Gastroesophageal sphincter (tissue), 4 donors: ENCODE measurements at regions not wholly inside any gene's neighbourhood (a gene's known extent, or its start where the extent isn't known, plus 50 kb on each side); places are given as distances from the start of the nearest gene placed in this dataset.

Experiments used
- ATAC-seq: fragments of 150-250 bp; one replicate; pipeline ENCODE4 v1.9.1; 2016; ENCODE audit warnings: mild to moderate bottlenecking, moderate library complexity
- H3K27ac ChIP-seq, 4 donors: fragments of 200-600 bp; sonication (generic) in 3 of 4; 1 replicate in 3 of 4; 2 replicates in 1 of 4; pipeline ENCODE4 v1.5.1; 2016 to 2019
- H3K27me3 ChIP-seq: fragments of 200-600 bp; sonication (generic); one replicate; pipeline ENCODE4 v1.5.1; 2019
- H3K36me3 ChIP-seq, 2 donors: fragments of 200-600 bp; sonication (generic); one replicate each; pipeline ENCODE4 v1.5.1; 2019; ENCODE audit warnings: control low read depth in 1 of 2
- H3K4me1 ChIP-seq, 3 donors: fragments of 200-600 bp; sonication (generic); 1 replicate in 2 of 3; 2 replicates in 1 of 3; pipeline ENCODE4 v1.5.1; 2016 to 2019; ENCODE audit warnings: control low read depth in 2 of 3
- H3K4me3 ChIP-seq, 2 donors: fragments of 200-600 bp; sonication (generic); one replicate each; pipeline ENCODE4 v1.5.1; 2019; ENCODE audit warnings: mild to moderate bottlenecking in 1 of 2, moderate library complexity in 1 of 2
- H3K9me3 ChIP-seq, 3 donors: fragments of 200-600 bp; sonication (generic); one replicate each; pipeline ENCODE4 v1.5.1; 2017 to 2019; ENCODE audit warnings: control low read depth in 2 of 3
- EP300 ChIP-seq: sonication (generic); formaldehyde crosslinking; IDR thresholded peaks from one replicate; pipeline ENCODE4 v1.6.1; 2017; ENCODE audit warnings: antibody characterized with exemption, mild to moderate bottlenecking
- POLR2A ChIP-seq, 2 donors: fragments of 450-650 bp; IDR thresholded peaks; one replicate each; pipeline ENCODE4 v1.6.1; 2017; ENCODE audit warnings: antibody characterized with exemption in 2 of 2, mild to moderate bottlenecking in 2 of 2, moderate library complexity in 1 of 2
- POLR2AphosphoS5 ChIP-seq: sonication (generic); formaldehyde crosslinking; IDR thresholded peaks from one replicate; pipeline ENCODE4 v1.6.1; 2017; ENCODE audit warnings: antibody characterized with exemption
- WGBS, 2 donors: methylation state at CpG; one replicate each; pipeline ENCODE4 v1.1.5; 2018; ENCODE audit warnings: low coverage in 1 of 2; 5-methylcytosine and 5-hydroxymethylcytosine counted together
- TF ChIP-seq, protein P1 (sequence below), 4 experiments: fragments of 200-600 bp in 2 of 4; fragments of 450-650 bp in 2 of 4; sonication (generic) in 1 of 4; IDR thresholded peaks; one replicate each; pipeline ENCODE4 v1.5.1; 2017 to 2019; ENCODE audit warnings: antibody characterized with exemption in 4 of 4, mild to moderate bottlenecking in 2 of 4, moderate library complexity in 2 of 4

DNA sequence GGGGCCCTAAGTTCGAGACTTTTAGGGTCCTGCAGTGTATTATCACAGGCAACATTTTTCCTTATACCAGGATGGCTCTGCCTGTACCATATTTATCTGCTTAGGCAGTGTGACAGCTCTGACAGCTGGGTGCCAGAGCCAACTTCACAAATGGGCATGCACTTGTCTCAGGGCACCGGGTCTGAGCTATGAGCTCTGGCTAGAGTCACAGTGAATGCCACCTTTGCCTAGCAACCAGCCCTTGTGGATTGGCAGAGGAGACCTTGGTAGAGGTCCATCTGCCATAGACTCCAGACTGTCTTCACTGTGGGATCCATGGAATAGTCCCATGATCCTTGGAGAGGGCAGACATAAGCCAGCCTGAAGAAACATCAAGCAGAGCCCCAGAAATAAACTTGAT, 746.6 kb upstream of the TSPY4 start:
- ATAC-seq = no peak
- WGBS, 2 donors = no CpG with 5 or more reads among the region's 2 CpGs
- Histone ChIP-seq H3K27me3 (no peaks in the 10 kb centered on the region), H3K4me3 (no peak overlapping the region), H3K27ac (no peak overlapping the region), H3K36me3 (no peaks in the 10 kb centered on the region), H3K4me1 (no peaks in the 10 kb centered on the region), H3K9me3 (no peaks in the 10 kb centered on the region)
- no peak for TF ChIP-seq EP300
- no peak for TF ChIP-seq POLR2A (IDR thresholded peaks at IDR 0.05)
- no peak for TF ChIP-seq POLR2AphosphoS5
- TF ChIP-seq, protein P1, sequence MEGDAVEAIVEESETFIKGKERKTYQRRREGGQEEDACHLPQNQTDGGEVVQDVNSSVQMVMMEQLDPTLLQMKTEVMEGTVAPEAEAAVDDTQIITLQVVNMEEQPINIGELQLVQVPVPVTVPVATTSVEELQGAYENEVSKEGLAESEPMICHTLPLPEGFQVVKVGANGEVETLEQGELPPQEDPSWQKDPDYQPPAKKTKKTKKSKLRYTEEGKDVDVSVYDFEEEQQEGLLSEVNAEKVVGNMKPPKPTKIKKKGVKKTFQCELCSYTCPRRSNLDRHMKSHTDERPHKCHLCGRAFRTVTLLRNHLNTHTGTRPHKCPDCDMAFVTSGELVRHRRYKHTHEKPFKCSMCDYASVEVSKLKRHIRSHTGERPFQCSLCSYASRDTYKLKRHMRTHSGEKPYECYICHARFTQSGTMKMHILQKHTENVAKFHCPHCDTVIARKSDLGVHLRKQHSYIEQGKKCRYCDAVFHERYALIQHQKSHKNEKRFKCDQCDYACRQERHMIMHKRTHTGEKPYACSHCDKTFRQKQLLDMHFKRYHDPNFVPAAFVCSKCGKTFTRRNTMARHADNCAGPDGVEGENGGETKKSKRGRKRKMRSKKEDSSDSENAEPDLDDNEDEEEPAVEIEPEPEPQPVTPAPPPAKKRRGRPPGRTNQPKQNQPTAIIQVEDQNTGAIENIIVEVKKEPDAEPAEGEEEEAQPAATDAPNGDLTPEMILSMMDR (IDR thresholded peaks at IDR 0.05) = no peak

DNA sequence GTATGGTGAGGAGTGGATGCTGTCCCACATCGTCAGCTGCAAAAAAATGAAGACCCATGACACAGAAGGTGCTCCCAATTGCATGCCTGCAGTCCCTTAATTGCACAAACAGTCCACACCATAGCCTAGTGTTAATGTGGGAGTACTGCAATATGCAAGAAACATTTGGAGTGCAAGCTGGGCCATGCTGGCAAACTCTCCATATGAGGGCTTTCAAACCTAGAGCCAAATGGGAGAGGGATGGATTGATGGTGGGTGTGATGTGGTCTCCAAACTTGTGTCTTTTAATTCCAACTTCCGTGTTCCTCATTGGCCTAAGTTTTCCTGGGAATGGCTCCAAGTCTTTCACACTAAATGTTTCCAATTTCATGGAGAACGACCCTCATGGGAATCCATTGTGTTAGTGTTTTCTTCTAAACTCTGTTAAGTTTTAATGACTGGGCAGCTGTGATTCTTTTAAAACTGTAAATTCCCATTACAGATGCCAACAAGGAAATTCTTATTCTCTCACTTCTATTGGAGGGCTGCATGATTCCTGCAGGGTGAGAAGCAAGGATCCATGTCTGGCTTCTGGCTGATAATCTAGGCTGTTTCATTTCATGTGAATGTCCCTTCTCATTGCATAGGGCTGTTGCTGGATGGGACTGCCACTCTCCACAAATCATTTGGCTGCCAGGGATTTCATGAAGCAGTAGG, 745.3 kb upstream of the TSPY4 start:
- no peak for ATAC-seq
- Histone ChIP-seq H3K27me3 (no peaks in the 10 kb centered on the region), H3K4me1 (no peaks in the 10 kb centered on the region), H3K36me3 (no peaks in the 10 kb centered on the region), H3K27ac (no peak overlapping the region), H3K4me3 (no peak overlapping the region), H3K9me3 (no peaks in the 10 kb centered on the region)
- TF ChIP-seq POLR2A (IDR thresholded peaks at IDR 0.05) = no peak
- TF ChIP-seq, protein P1 (IDR thresholded peaks at IDR 0.05) = no peak
- no peak for TF ChIP-seq POLR2AphosphoS5
- TF ChIP-seq EP300 = no peak
- 30% methylated on average over 2 of the region's 3 CpGs; no CpG with 5 or more reads in 1 of the 2 donors for WGBS, 2 donors

DNA sequence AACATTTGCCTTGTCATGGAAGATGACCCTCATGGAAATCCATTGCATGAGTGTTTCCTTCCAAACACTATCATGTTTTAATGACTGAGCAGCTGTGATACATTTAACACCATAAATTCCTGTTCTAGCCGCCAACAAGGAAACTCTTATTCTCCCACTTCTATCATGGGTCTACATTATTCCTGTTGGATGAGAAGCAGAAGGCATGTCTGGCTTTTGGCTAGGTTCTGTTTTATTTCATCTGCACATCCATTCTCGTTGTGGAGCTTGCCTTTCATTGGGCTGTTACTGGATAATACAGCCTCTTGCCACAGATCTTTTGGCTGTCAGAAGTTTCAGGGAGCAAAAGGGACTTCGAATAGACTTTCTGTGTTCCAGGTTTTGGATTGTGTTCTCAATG, 742.6 kb upstream of the TSPY4 start:
- ATAC-seq = no peak
- Histone ChIP-seq H3K27ac (no peak overlapping the region), H3K9me3 (no peaks in the 10 kb centered on the region), H3K4me3 (no peak overlapping the region), H3K4me1 (no peaks in the 10 kb centered on the region), H3K27me3 (no peaks in the 10 kb centered on the region), H3K36me3 (no peaks in the 10 kb centered on the region)
- WGBS, 2 donors = 41% methylated on average over 3 of the region's 3 CpGs; no CpG with 5 or more reads in 1 of the 2 donors
- no peak for TF ChIP-seq POLR2AphosphoS5
- TF ChIP-seq, protein P1 (IDR thresholded peaks at IDR 0.05) = no peak
- no peak for TF ChIP-seq EP300
- no peak for TF ChIP-seq POLR2A (IDR thresholded peaks at IDR 0.05)

DNA sequence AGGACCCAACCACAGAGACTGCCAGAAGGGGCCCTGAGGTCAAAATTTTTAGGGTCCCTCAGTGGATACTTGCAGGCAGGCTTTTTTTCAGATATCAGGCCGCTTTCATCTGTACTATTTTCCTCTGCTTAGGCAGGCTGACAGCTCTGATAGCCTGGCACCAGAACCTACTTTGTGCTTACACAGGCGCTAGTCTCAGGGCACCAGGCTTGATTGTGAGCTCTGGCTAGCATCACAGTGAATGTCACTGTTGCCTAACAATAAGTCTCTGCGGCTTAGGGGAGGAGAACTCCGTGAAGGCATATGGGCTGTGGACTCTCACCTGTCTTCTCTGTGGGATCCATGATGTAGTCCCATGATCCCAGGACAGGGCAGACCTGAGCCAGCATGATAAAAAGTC, 738.1 kb upstream of the TSPY4 start:
- Histone ChIP-seq H3K4me1 (no peaks in the 10 kb centered on the region), H3K4me3 (no peak overlapping the region), H3K36me3 (no peaks in the 10 kb centered on the region), H3K9me3 (no peaks in the 10 kb centered on the region), H3K27ac (no peak overlapping the region), H3K27me3 (no peaks in the 10 kb centered on the region)
- TF ChIP-seq POLR2AphosphoS5 (no peak), EP300 (no peak)
- no peak for ATAC-seq
- WGBS, 2 donors = no CpG with 5 or more reads among the region's 4 CpGs

DNA sequence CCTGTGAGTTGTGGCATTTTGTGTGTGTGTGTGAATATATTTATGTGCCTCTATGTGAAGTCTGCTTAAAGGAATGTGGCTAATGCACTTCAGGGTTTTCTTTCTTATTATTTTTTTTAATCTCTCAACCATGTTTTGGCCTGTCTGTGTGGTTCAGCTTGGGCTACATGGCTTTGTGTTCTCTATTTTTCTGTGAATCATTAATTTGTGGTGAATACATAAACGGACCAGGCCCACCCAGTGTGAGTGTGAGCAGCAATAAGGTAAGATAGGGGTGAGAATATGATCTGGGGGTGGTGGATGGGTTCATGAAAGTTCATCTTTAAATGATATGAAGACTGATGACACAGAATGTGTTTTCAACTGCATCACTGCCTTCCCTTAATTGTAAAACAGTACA, 726.6 kb upstream of the TSPY4 start:
- Histone ChIP-seq H3K36me3 (no peaks in the 10 kb centered on the region), H3K27ac (no peak overlapping the region), H3K9me3 (no peaks in the 10 kb centered on the region), H3K27me3 (no peaks in the 10 kb centered on the region), H3K4me3 (no peak overlapping the region), H3K4me1 (no peaks in the 10 kb centered on the region)
- TF ChIP-seq EP300 (no peak), POLR2A (IDR thresholded peaks at IDR 0.05) (no peak), POLR2AphosphoS5 (no peak)
- TF ChIP-seq, protein P1 (IDR thresholded peaks at IDR 0.05) = no peak
- no CpG with 5 or more reads among the region's 1 CpG for WGBS, 2 donors
- ATAC-seq = no peak
